ENCODE measurements at regions not wholly inside any gene's neighbourhood (a gene's known extent, or its start where the extent isn't known, plus 50 kb on each side); places are given as distances from the start of the nearest gene placed in this dataset.

- no peak for DNase-seq (ENCODE audit: low spot score)
Observed at GRCh38 chr2:42108852-42109251, 60.3 kb upstream of the EML4 start.

- DNase-seq (ENCODE audit: low spot score) = no peak
Observed at GRCh38 chr2:42109959-42110640, 59.1 kb upstream of the EML4 start.

GRCh38 chr2:42110641-42111322, 58.4 kb upstream of the EML4 start:
- no peak for DNase-seq (ENCODE audit: low spot score)

GRCh38 chr2:42112418-42112817, 56.7 kb upstream of the EML4 start:
- DNase-seq (ENCODE audit: low spot score) = no peak

- DNase-seq (ENCODE audit: low spot score) = no peak
Observed at GRCh38 chr2:42113452-42113851, 55.7 kb upstream of the EML4 start.

GRCh38 chr2:42114091-42114490, 55.1 kb upstream of the EML4 start:
- no peak for DNase-seq (ENCODE audit: low spot score)

GRCh38 chr2:42115588-42115987, 53.6 kb upstream of the EML4 start:
- DNase-seq (ENCODE audit: low spot score) = no peak

- no peak for DNase-seq (ENCODE audit: low spot score)
Observed at GRCh38 chr2:42116195-42117181, 52.7 kb upstream of the EML4 start.

GRCh38 chr2:42117182-42117579, 52.0 kb upstream of the EML4 start:
- DNase-seq (ENCODE audit: low spot score) = no peak

- DNase-seq (ENCODE audit: low spot score) = peak; percentile 31
Observed at GRCh38 chr2:42117923-42118753, 51.0 kb upstream of the EML4 start.

GRCh38 chr2:42118754-42119569, 50.2 kb upstream of the EML4 start:
- DNase-seq (ENCODE audit: low spot score) = no peak

All from CD4-positive, alpha-beta T cell treated with Interleukin-15 for 4 hours (primary cell).